Muscle layer of duodenum (tissue), 2 donors: ENCODE measurements at regions not wholly inside any gene's neighbourhood (a gene's known extent, or its start where the extent isn't known, plus 50 kb on each side); places are given as distances from the start of the nearest gene placed in this dataset.

ENCODE experiments used
- H3K27ac ChIP-seq: one replicate; pipeline ENCODE4 v1.7.0; 2013; ENCODE audit warnings: mild to moderate bottlenecking, low read length
- H3K27me3 ChIP-seq: one replicate; pipeline ENCODE4 v1.7.0; 2013; ENCODE audit warnings: low read depth, mild to moderate bottlenecking, control low read depth, low read length
- H3K36me3 ChIP-seq, 2 donors: one replicate each; pipeline ENCODE4 v1.7.0; 2013; ENCODE audit warnings: low read length in 2 of 2, control low read depth in 1 of 2, mild to moderate bottlenecking in 1 of 2; ENCODE audit not compliant: insufficient read depth in 2 of 2, control insufficient read depth in 1 of 2
- H3K4me1 ChIP-seq, 2 donors: one replicate each; pipeline ENCODE4 v1.7.0; 2013; ENCODE audit warnings: low read length in 2 of 2, mild to moderate bottlenecking in 2 of 2, control low read depth in 1 of 2, moderate library complexity in 1 of 2; ENCODE audit not compliant: insufficient read depth in 2 of 2, control insufficient read depth in 1 of 2
- H3K4me3 ChIP-seq, 2 donors: one replicate each; pipeline ENCODE4 v1.7.0; 2013; ENCODE audit warnings: low read length in 2 of 2, low read depth in 1 of 2, mild to moderate bottlenecking in 1 of 2
- H3K9me3 ChIP-seq, 2 donors: one replicate each; pipeline ENCODE4 v1.7.0; 2013; ENCODE audit warnings: low read length in 2 of 2, control low read depth in 1 of 2, mild to moderate bottlenecking in 1 of 2; ENCODE audit not compliant: control insufficient read depth in 1 of 2
- donor health status: healthy.

DNA sequence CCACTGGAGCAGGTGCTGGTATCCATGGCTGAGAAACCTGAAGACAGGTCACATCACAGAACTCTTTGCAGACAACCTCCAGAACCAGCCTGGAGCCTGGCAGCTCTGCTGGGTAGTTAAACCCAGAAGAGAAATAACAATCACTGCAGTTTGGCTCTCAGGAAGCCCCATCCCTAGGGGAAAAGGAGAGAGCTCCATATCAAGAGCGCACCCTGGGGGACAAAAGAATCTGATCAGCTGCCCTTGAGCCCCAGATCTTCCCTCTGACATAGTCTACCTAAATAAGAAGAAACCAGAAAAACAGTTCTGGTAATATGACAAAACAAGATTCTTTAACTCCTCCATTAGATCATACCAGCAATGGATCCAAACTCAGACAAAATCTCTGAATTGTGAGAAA lies 823.2 kb upstream of the FRG1 start:
- Histone ChIP-seq H3K27me3 (no peaks in the 10 kb centered on the region), H3K36me3 (no peaks in the 10 kb centered on the region), H3K4me1 (no peaks in the 10 kb centered on the region), H3K4me3 (no peak overlapping the region), H3K27ac (no peak overlapping the region), H3K9me3 (no peaks in the 10 kb centered on the region)

DNA sequence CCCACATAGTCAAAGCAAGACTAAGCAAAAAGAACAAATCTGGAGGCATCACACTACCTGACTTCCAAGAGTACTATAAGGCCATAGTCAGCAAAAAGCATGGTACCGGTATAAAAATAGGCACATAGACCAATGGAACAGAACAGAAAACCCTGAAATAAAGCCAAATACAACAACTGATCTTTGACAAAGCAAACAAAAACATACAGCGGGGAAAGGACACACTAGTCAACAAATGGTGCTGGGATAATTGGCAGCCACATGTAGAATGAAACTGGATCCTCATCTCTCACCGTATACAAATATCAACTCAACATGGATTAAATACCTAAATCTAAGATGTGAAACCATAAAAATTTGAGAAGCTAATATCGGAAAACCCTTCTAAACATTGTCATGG lies 819.3 kb upstream of the FRG1 start:
- Histone ChIP-seq H3K9me3 (no peaks in the 10 kb centered on the region), H3K36me3 (no peaks in the 10 kb centered on the region), H3K27ac (no peak overlapping the region), H3K27me3 (no peaks in the 10 kb centered on the region), H3K4me1 (no peaks in the 10 kb centered on the region), H3K4me3 (no peak overlapping the region)

DNA sequence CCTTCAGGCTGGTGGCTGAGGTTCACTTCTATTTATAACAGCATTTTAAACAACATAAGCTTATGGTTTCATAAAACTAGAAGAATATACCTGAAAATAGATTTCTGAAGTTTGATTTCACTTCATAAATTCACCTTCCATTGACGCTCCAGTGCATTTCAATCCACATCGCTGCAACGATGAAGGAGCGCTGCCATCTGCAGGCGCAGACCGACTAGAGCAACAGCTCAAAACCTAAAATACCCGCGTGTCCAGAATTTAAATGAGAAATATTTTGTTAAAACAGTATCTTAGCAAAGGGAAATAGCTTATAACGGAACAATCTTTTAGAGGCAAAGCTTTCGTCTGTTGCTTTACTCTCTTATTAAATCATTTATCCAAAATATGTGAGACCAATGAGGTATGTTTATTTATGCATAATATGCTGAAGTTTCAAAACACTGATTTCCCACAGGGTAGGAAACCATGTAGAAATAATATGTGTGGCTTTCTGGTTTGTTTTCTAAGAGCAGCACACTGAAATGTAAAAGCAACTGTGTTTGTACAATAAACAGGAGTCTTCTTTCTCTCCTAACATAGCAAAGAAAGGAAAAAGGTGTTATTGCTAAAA lies 816.4 kb upstream of the FRG1 start:
- no peaks in the 10 kb centered on the region for H3K36me3 ChIP-seq

DNA sequence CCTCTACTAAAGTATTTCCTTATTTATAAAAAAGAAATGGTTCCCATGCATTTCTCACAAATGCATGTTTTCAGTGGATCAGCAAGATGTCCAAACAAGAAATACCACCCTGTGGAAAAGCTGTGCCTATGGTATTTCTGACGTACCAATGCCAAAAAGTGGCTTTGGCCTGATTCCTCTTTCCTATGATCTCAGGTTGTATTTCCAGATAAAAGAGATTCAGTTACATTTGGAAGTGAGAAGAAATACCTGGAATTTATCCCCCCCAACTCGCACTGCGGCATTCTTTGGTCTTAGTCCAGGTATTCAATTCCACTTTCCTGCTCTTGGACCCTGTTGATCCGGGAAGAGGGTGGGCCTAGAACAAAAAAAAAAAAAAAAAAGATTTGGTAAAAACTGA lies 815.9 kb upstream of the FRG1 start:
- H3K27ac ChIP-seq = no peak overlapping the region
- no peaks in the 10 kb centered on the region for H3K9me3 ChIP-seq
- H3K4me3 ChIP-seq = no peak overlapping the region
- H3K4me1 ChIP-seq = no peaks in the 10 kb centered on the region
- no peaks in the 10 kb centered on the region for H3K27me3 ChIP-seq
- no peaks in the 10 kb centered on the region for H3K36me3 ChIP-seq

More for the DNA sequence above, 816.4 kb upstream of the FRG1 start:
- Histone ChIP-seq H3K4me1 (no peaks in the 10 kb centered on the region), H3K27me3 (no peaks in the 10 kb centered on the region), H3K4me3 (no peak overlapping the region), H3K9me3 (no peaks in the 10 kb centered on the region), H3K27ac (no peak overlapping the region)

DNA sequence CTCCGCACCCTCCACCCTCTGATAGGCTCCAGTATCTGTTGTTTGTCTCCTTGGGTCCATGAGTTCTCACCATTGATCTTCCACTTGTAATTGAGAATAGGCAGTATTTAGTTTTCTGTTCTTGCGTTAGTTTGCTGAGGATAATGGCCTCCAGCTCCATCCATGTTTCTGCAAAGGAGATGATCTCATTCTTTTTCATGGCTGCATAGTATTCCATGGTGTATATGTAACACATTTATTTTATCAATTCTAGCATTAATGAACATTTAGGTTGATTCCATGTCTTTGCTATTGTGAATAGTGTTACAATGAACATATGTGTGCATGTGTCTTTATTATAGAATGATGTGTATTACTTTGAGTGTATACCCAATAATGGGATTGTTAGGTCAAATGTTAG lies 814.6 kb upstream of the FRG1 start:
- no peaks in the 10 kb centered on the region for H3K27me3 ChIP-seq
- no peaks in the 10 kb centered on the region for H3K36me3 ChIP-seq
- H3K9me3 ChIP-seq = no peaks in the 10 kb centered on the region

DNA sequence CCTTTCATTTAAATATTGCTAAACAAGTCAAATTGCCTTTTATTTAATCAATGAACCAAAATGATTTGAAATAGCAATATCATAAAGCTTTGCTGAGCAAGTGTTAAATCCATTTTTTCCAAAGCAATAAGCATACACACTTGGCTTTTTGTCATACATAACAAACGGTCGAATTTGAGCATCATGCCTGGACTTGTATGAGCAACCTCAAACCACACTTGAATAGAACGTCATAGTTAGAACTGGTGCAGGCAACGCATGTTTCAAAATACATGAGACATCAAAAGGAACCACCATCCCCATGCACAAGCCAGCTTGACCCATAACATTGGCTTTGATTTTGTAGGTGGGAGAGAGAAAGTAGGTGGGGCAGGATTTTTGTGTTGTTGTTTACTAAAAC lies 812.3 kb upstream of the FRG1 start:
- Histone ChIP-seq H3K27ac (no peak overlapping the region), H3K4me1 (no peaks in the 10 kb centered on the region), H3K27me3 (no peaks in the 10 kb centered on the region), H3K36me3 (no peaks in the 10 kb centered on the region), H3K9me3 (no peaks in the 10 kb centered on the region), H3K4me3 (no peak overlapping the region)

More for the DNA sequence above, 814.6 kb upstream of the FRG1 start:
- no peak overlapping the region for H3K27ac ChIP-seq
- H3K4me1 ChIP-seq = no peaks in the 10 kb centered on the region
- no peak overlapping the region for H3K4me3 ChIP-seq

DNA sequence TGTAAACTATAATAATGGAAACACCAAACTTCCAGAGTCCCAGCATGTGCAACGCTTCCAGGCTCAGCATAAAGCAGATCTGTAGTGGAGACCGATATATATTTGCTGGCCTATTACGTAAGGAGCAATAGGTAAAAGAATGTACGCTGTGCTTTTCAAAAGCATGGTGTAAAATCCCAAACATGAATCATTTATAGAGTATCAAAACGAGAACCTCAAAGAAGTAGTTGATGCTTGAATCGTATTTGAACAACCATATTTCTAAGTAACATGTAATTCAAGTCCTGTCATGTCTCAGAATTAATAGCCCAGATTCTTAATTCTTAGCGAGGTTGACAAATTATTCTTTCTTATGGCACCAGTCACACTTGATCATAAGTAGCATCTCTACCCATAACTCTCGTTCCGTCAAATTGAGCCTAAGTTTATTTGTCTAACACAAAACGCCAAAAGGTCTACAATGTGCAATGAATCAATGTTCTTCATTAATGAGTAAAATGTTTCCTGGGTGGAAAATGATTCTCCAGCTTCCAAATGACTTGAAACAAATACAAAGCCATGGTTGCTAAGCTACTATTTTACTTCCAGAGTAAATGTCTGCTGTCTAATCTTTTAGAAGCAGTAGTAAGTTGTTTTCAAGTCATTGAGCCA lies 811.5 kb upstream of the FRG1 start:
- H3K9me3 ChIP-seq = no peaks in the 10 kb centered on the region
- no peaks in the 10 kb centered on the region for H3K27me3 ChIP-seq
- H3K4me1 ChIP-seq = no peaks in the 10 kb centered on the region
- H3K27ac ChIP-seq = no peak overlapping the region
- no peaks in the 10 kb centered on the region for H3K36me3 ChIP-seq
- H3K4me3 ChIP-seq = no peak overlapping the region

DNA sequence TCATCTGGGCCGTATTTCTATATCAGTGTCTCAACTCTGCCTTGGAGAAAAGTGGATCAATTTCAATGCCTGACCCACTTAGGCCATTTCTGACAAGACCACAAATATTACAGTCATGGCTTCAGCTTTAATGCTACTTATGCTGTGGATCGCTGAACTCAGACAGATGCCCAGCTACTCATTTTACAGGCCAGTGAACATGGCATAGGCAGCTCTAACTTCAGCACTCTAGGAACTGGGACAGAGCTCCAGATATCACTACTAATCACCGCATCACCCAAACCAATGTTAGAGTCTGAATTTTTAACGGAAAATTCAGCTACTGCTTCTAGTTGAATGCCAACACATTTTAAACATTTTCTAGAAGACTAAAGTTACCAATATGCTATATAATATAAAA lies 809.6 kb upstream of the FRG1 start:
- Histone ChIP-seq H3K27me3 (no peaks in the 10 kb centered on the region), H3K4me1 (no peaks in the 10 kb centered on the region), H3K9me3 (no peaks in the 10 kb centered on the region), H3K36me3 (no peaks in the 10 kb centered on the region), H3K4me3 (no peak overlapping the region), H3K27ac (no peak overlapping the region)

DNA sequence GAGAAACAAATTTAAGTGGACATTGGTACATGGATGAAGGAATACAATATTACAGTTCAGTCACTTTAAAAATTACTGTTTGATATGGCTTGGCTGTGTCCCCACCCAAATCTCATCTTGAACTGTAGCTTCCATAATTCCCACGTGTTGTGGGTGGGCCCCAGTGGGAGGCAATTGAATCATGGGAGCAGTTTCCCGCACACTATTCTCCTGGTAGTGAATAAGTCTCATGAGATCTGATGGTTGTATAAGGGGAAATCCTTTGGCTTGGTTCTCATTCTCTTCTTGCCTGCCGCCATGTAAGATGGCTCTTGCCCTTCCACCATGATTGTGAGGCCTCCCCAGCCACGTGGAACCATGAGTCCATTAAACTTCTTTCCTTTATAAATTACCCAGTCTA lies 804.2 kb upstream of the FRG1 start:
- Histone ChIP-seq H3K4me3 (no peak overlapping the region), H3K9me3 (no peaks in the 10 kb centered on the region), H3K27me3 (no peaks in the 10 kb centered on the region), H3K27ac (no peak overlapping the region), H3K4me1 (no peaks in the 10 kb centered on the region), H3K36me3 (no peaks in the 10 kb centered on the region)

DNA sequence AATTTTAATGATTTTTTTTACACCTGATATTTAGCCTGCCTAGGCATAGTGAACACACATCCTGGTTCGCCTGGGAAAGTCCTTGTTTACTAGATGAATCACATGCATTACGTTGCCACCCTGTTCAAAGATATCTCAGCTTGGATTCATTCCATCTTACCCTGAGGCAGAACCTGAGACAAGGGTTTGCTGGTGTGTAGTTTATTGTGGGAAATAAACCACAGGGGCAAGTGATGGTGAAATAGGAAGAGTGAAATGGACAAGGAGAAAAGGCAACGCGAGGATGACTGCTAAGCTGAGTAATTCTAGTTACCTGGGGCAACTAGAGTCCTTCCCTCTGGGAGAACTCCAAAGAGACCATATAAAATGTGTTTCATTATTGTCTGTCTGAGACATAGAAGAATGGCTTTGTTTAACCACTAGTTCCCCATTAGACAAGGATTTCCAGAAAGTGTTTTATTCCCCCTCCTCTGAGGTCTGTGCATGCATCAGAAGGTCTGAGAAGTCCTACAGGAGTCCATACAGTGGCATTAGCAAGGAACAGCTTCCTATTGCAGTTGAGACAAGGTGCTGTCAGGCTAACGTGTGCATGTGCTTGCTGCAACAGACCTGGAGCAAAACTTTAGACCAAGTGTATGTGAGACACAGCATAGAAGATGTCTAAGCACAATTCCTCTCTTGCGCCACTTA lies 797.3 kb upstream of the FRG1 start:
- H3K9me3 ChIP-seq = no peaks in the 10 kb centered on the region
- no peak overlapping the region for H3K4me3 ChIP-seq
- H3K27ac ChIP-seq = no peak overlapping the region
- H3K4me1 ChIP-seq = no peaks in the 10 kb centered on the region
- H3K27me3 ChIP-seq = no peaks in the 10 kb centered on the region
- H3K36me3 ChIP-seq = no peaks in the 10 kb centered on the region

DNA sequence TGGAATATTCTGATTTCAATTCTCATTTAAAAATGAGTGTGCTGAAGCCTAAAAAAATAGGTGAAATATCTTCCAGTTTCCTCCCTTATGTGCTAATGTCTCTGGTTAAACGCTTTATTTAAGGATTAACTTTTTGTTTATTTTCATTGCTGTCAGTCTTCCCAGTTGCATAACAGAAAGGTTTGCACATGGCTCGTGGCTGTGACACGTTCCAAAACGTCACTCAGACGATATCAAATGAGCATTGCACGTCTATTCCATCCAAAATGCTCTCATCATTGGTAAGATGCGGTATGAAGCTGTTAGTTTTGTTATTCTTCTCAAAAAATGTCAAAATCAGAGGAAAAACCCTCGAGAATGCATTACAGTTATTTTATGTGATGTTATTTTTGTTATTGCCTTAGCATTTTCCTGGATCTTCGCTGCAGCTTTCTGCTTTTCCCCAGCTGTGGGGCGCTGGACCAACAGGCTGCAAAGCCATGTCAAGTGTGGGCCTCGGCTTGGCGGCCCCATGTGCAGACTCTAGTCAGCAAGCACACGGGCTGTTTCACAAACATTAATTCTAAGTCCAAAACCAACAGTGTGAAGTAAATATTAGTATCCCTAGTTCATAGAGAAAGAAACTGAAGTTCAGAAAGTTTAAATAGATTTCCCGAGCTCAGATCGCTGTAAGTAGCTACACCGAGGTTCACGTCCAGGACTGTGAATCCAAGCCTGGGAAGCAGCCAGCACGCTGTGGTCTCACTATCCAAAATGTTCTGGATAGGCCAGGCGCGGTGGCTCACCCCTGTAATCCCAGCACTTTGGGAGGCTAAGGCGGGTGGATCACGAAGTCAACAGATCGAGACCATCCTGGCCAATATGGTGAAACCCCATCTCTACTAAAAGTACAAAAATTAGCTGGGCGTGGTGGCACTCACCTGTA lies 793.4 kb upstream of the FRG1 start:
- Histone ChIP-seq H3K27me3 (no peaks in the 10 kb centered on the region), H3K36me3 (no peaks in the 10 kb centered on the region), H3K9me3 (peaks cover 0 to 6% of the 10 kb centered on the region in 2 donors), H3K4me3 (no peak overlapping the region), H3K27ac (no peak overlapping the region), H3K4me1 (no peaks in the 10 kb centered on the region)
